T1000 (cell line): ENCODE measurements at regions not wholly inside any gene's neighbourhood (a gene's known extent, or its start where the extent isn't known, plus 50 kb on each side); places are given as distances from the start of the nearest gene placed in this dataset.

Experiments used
- DNase-seq: peaks from one replicate; lab custom pipeline; 2025; ENCODE audit warnings: mixed read lengths; lab: John Stamatoyannopoulos, UW

- DNase-seq: no peak
Observed at GRCh38 chr1:34656299-34656698, 98.5 kb upstream of the GJB5 start.

GRCh38 chr1:34656731-34657130 lies 98.1 kb upstream of the GJB5 start:
- no peak for DNase-seq

GRCh38 chr1:34657266-34657665 lies 97.6 kb upstream of the GJB5 start:
- DNase-seq: no peak

GRCh38 chr1:34657849-34658248 lies 97.0 kb upstream of the GJB5 start:
- DNase-seq: no peak

- no peak for DNase-seq
Observed at GRCh38 chr1:34663031-34663430, 91.8 kb upstream of the GJB5 start.

- no peak for DNase-seq
Observed at GRCh38 chr1:34668063-34668462, 86.8 kb upstream of the GJB5 start.

GRCh38 chr1:34670982-34671381 lies 83.9 kb upstream of the GJB5 start:
- DNase-seq: no peak

- no peak for DNase-seq
Observed at GRCh38 chr1:34671887-34672286, 83.0 kb upstream of the GJB5 start.

GRCh38 chr1:34681480-34682451 lies 73.1 kb upstream of the GJB5 start:
- DNase-seq: peak; percentile 42

GRCh38 chr1:34682452-34683223 lies 72.2 kb upstream of the GJB5 start:
- DNase-seq: no peak

- no peak for DNase-seq
Observed at GRCh38 chr1:34683616-34684015, 71.2 kb upstream of the GJB5 start.

GRCh38 chr1:34684266-34684665 lies 70.6 kb upstream of the GJB5 start:
- DNase-seq: no peak

GRCh38 chr1:34685225-34685624 lies 69.6 kb upstream of the GJB5 start:
- DNase-seq: no peak

- no peak for DNase-seq
Observed at GRCh38 chr1:34686531-34686930, 68.3 kb upstream of the GJB5 start.

- DNase-seq: no peak
Observed at GRCh38 chr1:34688006-34688741, 66.7 kb upstream of the GJB5 start.

GRCh38 chr1:34690269-34690668 lies 64.6 kb upstream of the GJB5 start:
- no peak for DNase-seq

- DNase-seq: no peak
Observed at GRCh38 chr1:34693081-34693480, 61.8 kb upstream of the GJB5 start.

GRCh38 chr1:34694383-34694782 lies 60.5 kb upstream of the GJB5 start:
- DNase-seq: no peak

- DNase-seq: no peak
Observed at GRCh38 chr1:34695580-34695979, 59.3 kb upstream of the GJB5 start.

- DNase-seq: peak; percentile 64
Observed at GRCh38 chr1:34696230-34696629, 58.6 kb upstream of the GJB5 start.

GRCh38 chr1:34696981-34697380 lies 57.9 kb upstream of the GJB5 start:
- DNase-seq: no peak

GRCh38 chr1:34697818-34698217 lies 57.0 kb upstream of the GJB5 start:
- no peak for DNase-seq
